M059J (cell line): ENCODE measurements at regions not wholly inside any gene's neighbourhood (a gene's known extent, or its start where the extent isn't known, plus 50 kb on each side); places are given as distances from the start of the nearest gene placed in this dataset.

ENCODE experiments used
- DNase-seq: peaks from one replicate; pipeline ENCODE4 v3.0.0-alpha.2; 2012; ENCODE audit warnings: low read depth

DNA sequence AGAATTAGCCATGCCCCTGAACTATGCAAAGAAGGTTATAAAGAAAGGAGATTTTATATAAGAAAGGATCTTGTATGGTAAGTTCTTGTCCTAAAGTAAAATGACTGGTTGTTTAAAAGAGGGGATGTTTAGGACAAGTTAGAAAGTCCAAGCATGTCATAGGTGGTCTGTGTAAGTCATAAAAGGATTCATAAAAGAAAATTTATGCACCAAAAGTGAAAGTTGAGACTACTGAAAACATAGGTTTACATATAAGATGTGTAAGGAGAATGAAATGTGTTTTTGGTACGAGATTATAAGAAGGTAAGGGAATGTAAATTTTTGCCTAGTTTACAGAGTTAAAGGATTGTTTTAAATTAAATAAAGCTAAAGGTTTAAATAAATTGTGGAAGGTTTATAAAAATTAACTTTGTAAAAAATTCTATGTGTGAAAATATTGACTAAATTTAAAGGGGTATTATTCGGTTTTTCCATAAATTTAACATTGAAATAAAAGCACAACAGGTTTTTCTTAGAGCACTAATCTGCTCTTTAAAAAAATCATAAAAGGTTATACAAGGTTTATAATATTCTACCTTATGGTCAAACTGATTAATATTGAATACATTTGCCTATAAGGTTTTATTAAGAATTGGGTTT lies 93.6 kb upstream of the UST start:
- peak; percentile 30 for DNase-seq

DNA sequence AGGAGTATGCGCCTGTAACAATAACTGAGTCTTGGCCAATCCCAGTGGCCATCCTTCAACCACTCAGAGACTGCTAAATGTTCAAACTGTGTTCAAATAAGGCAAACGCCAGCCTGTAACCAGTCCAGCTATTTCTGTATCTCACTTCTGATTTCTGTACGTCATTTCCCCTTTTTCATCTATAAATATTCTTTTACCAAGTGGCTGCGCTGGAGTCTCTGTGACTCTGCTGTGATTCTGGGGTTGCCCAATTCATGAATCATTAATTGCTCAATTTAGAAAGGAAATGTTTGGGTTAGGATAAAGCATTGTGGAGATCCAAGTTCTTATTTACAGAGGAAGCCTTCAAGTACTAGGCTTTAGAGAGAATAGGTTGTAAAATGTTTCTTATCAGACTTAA lies 89.8 kb upstream of the UST start:
- peak; percentile 73 for DNase-seq

- peak; percentile 68 for DNase-seq
Observed at GRCh38 chr6:148658681-148659430, 88.0 kb upstream of the UST start.

- no peak for DNase-seq
Observed at GRCh38 chr6:148667395-148667794, 79.4 kb upstream of the UST start.

- DNase-seq, result no peak
Observed at GRCh38 chr6:148671085-148671484, 75.7 kb upstream of the UST start.

GRCh38 chr6:148671952-148672351 lies 74.9 kb upstream of the UST start:
- DNase-seq, result no peak

- DNase-seq, result no peak
Observed at GRCh38 chr6:148674306-148674705, 72.5 kb upstream of the UST start.

DNA sequence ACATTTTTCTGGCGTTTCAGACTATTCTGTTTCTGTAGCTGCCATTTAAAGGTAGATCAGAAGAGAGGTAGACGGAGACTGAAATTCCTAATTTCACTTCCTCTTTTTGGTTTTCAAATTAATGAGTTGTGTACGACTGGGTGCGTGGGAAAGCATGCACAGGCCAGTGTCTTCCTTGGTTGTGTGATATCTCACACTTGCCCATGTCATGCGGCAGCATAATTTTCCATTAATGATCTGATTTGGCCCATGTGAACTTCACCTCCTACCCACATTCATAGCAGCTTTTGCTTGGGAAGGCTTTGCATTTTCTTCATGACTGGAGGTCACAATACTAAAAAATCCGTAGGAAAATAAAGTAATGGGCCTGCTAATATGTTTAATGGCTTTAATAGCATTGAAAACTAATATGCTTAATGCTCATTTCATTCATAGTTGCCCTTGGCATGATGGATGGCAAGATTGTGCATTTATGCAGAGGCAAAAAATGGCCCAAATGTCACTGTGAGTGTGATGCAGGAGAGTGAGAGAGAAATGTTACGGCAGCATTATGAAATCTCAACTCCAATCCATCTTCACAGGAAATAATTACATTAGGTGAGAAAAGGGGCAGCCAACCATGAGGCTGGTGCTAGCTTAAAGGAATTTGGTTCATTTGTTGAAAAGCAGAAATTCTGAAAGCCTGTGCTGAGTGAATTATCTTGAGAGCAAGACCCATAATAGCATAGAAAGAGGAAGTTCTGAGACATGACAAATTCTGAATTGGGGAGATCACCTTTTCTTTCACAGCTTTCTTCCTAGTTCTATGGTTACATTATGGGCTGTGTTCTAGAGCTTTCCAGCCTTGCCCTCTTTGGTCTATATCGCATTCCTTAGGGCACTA lies 69.0 kb upstream of the UST start:
- DNase-seq, result no peak

DNA sequence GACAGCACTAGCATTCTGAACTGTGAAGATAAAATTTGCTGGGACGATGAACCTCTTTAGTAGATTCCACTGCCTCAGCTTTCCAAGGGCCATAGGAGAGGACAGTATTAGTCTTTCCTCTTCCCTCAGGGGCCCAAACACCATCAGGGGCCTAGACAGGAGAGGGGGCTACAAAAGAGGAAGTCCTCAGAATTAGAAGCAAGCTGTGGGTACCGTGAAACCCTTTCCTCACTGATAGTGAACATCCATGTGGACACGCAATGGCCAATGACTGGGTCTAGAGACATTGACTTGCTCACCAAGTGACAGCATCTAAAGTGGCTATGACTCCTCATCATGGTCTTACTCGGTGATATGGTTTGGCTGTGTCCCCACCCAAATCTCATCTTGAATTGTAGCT lies 68.1 kb upstream of the UST start:
- DNase-seq, result no peak

DNA sequence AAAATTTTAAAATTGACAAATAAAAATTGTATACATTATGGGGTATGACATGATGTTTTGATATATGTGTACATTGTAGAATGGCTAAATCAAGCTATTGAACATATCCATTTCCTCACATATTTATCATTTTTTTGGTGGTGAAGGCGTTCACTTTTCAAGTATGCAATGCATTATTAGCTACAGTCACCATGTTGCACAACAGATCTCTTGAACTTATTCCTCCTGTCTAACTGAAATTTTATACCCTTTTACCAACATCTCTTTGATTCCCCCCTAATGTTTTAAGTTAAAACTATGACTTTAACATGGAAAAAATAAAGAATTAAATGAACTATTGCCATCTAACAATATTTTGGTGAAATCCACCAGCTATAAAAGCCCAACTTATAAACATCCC lies 65.2 kb upstream of the UST start:
- DNase-seq, result no peak

DNA sequence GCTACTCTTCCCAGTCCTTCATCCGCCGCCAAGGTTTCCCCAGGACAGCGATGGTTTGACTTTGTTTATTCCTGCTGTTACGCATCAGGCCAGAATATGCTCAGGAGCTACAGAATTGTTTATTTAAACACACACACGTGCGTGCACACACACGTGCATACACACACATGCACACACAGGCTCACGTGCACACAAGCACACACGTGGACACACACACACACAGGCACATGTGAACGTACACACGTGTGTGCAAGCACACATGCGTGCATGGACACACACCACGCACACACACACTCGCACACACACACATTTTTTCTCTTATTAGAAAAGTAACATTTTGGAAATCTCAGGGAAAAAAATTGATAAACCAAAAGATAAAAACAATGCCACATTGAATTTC lies 64.6 kb upstream of the UST start:
- DNase-seq, result no peak

DNA sequence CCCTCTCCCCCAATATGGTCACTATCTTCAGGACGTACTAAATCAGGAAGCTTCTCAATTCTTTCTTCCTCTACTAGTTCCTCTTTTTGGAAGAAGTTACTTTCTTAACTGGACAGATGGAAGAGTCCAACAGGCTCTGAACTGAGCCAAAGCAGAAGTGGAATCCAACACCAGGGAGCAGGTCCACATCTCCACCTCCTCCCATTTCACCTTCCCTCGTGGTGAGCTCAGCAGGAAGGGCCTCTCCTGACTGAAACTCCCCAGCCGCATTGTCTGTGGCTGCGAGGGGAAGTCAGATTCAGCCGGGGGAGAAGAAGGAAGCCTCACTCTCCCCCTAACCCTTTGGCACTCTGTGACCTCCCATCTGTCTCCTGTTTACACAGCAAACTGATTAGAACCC lies 63.8 kb upstream of the UST start:
- DNase-seq, result no peak

GRCh38 chr6:148689168-148689567 lies 57.7 kb upstream of the UST start:
- no peak for DNase-seq

DNA sequence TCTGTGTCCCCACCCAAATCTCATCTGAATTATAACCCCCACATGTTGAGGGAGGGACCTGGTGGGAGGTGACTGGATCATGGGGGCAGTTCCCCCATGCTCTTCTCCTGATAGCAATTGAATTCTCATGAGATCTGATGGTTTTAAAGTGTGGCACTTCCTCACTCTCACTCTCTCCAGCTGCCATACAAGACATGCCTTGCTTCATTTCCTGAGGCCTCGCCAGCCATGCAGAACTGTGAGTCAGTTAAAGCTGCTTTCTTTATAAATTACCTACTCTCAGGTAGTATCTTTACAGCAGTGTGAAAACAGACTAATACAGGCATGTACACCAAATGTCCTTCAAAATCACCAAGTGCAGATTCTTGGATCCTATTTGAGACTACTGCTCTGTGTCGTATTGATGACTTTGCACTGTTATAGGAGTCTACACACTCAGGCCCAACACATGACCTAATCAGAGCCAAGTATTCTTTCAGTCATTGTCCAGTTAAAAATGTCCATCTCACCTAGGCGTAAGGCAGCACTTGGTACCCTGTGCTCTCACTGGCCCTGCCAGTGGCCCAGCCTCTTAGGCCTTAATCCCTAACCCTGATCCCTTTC lies 52.8 kb upstream of the UST start:
- DNase-seq, result no peak
